Neural progenitor cell (in vitro differentiated cells): ENCODE measurements at regions not wholly inside any gene's neighbourhood (a gene's known extent, or its start where the extent isn't known, plus 50 kb on each side); places are given as distances from the start of the nearest gene placed in this dataset.

Source experiments
- DNase-seq: peaks from one replicate; pipeline ENCODE4 v3.0.0-alpha.2; 2016; ENCODE audit warnings: low spot score
- H2AFZ ChIP-seq: fragments of 200-600 bp; sonication (generic); replicated peaks from 2 replicates; pipeline ENCODE4 v1.6.1; 2016; ENCODE audit warnings: antibody characterized with exemption
- H3F3A ChIP-seq: fragments of 200-600 bp; sonication (generic); 2 replicates; pipeline ENCODE4 v1.6.1; 2016; ENCODE audit warnings: antibody characterized with exemption, low read depth
- H3K27ac ChIP-seq: fragments of 200-600 bp; sonication (generic); 2 replicates; pipeline ENCODE4 v1.5.1; 2016; ENCODE audit warnings: mild to moderate bottlenecking
- H3K27me3 ChIP-seq: fragments of 200-600 bp; sonication (generic); 2 replicates; pipeline ENCODE4 v1.6.1; 2016; ENCODE audit warnings: mild to moderate bottlenecking, moderate library complexity
- H3K36me3 ChIP-seq: fragments of 200-600 bp; sonication (generic); 2 replicates; pipeline ENCODE4 v1.5.1; 2016
- H3K4me1 ChIP-seq: fragments of 200-600 bp; sonication (generic); 2 replicates; pipeline ENCODE4 v1.6.1; 2016; ENCODE audit warnings: mixed run types
- H3K4me2 ChIP-seq: fragments of 200-600 bp; sonication (generic); 2 replicates; pipeline ENCODE4 v1.6.1; 2016
- H3K4me3 ChIP-seq: fragments of 200-600 bp; sonication (generic); 2 replicates; pipeline ENCODE4 v1.5.1; 2016
- H3K79me2 ChIP-seq: fragments of 200-600 bp; sonication (generic); 2 replicates; pipeline ENCODE4 v1.6.1; 2016; ENCODE audit warnings: low read depth
- H3K9ac ChIP-seq: fragments of 200-600 bp; sonication (generic); 2 replicates; pipeline ENCODE4 v1.6.1; 2016
- H3K9me3 ChIP-seq: fragments of 200-600 bp; sonication (generic); 2 replicates; pipeline ENCODE4 v1.5.1; 2016; ENCODE audit warnings: low read depth
- H4K20me1 ChIP-seq: fragments of 200-600 bp; sonication (generic); 2 replicates; pipeline ENCODE4 v1.6.1; 2016; ENCODE audit warnings: low read depth
- H3K27ac Mint-ChIP-seq: 3 replicates; pipeline ENCODE4 v1.8.0; 2021; ENCODE audit warnings: mixed read lengths
- H3K27me3 Mint-ChIP-seq: 2 replicates; pipeline ENCODE4 v1.8.0; 2022; ENCODE audit warnings: low read depth, mild to moderate bottlenecking, inconsistent platforms, moderate library complexity, mixed read lengths; ENCODE audit not compliant: insufficient read depth
- H3K36me3 Mint-ChIP-seq: 3 replicates; pipeline ENCODE4 v1.8.0; 2021; ENCODE audit warnings: mixed read lengths
- H3K4me1 Mint-ChIP-seq: 3 replicates; pipeline ENCODE4 v1.8.0; 2021; ENCODE audit warnings: mixed read lengths
- H3K4me3 Mint-ChIP-seq: 3 replicates; pipeline ENCODE4 v1.8.0; 2021; ENCODE audit warnings: mild to moderate bottlenecking, moderate library complexity, mixed read lengths
- H3K9me3 Mint-ChIP-seq: 3 replicates; pipeline ENCODE4 v1.8.0; 2020; ENCODE audit warnings: mixed read lengths
- EZH2 ChIP-seq: fragments of 200-600 bp; sonication (generic); IDR thresholded peaks from 2 replicates; pipeline ENCODE4 v1.6.1; 2017; ENCODE audit warnings: antibody characterized with exemption, mild to moderate bottlenecking, moderate library complexity
- EZH2phosphoT487 ChIP-seq: fragments of 200-600 bp; sonication (generic); IDR thresholded peaks from 2 replicates; pipeline ENCODE4 v1.6.1; 2017; ENCODE audit warnings: antibody characterized with exemption
- TF ChIP-seq, protein P1 (sequence below): fragments of 200-600 bp; sonication (generic); IDR thresholded peaks from 2 replicates; pipeline ENCODE4 v1.5.1; 2017; ENCODE audit warnings: antibody characterized with exemption, mild to moderate bottlenecking

- Mint-ChIP-seq H3K4me1 (peaks cover 24% of the 10 kb centered on the region), H3K36me3 (no peaks in the 10 kb centered on the region), H3K9me3 (no peaks in the 10 kb centered on the region), H3K27me3 (peaks cover 13% of the 10 kb centered on the region), H3K27ac (peak overlapping the region; percentile 95), H3K4me3 (peak overlapping the region; percentile 35)
- Histone ChIP-seq H3K79me2 (no peaks in the 10 kb centered on the region), H3K9me3 (no peaks in the 10 kb centered on the region), H3K4me3 (peak overlapping the region; percentile 19), H3K4me1 (peaks cover 18% of the 10 kb centered on the region), H3K27me3 (no peaks in the 10 kb centered on the region), H3K27ac (no peak overlapping the region), H3K9ac (no peak overlapping the region), H4K20me1 (no peaks in the 10 kb centered on the region), H2AFZ (peak overlapping the region; percentile 60), H3K4me2 (peak overlapping the region; percentile 67), H3F3A (peaks cover 8% of the 10 kb centered on the region), H3K36me3 (no peaks in the 10 kb centered on the region)
- peak; percentile 82 for DNase-seq
- TF ChIP-seq EZH2 (no peak), EZH2phosphoT487 (no peak)
- TF ChIP-seq, protein P1, sequence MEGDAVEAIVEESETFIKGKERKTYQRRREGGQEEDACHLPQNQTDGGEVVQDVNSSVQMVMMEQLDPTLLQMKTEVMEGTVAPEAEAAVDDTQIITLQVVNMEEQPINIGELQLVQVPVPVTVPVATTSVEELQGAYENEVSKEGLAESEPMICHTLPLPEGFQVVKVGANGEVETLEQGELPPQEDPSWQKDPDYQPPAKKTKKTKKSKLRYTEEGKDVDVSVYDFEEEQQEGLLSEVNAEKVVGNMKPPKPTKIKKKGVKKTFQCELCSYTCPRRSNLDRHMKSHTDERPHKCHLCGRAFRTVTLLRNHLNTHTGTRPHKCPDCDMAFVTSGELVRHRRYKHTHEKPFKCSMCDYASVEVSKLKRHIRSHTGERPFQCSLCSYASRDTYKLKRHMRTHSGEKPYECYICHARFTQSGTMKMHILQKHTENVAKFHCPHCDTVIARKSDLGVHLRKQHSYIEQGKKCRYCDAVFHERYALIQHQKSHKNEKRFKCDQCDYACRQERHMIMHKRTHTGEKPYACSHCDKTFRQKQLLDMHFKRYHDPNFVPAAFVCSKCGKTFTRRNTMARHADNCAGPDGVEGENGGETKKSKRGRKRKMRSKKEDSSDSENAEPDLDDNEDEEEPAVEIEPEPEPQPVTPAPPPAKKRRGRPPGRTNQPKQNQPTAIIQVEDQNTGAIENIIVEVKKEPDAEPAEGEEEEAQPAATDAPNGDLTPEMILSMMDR: no peak
Observed at GRCh38 chr22:49334449-49334789, 493.3 kb downstream of the BRD1 start.

DNA sequence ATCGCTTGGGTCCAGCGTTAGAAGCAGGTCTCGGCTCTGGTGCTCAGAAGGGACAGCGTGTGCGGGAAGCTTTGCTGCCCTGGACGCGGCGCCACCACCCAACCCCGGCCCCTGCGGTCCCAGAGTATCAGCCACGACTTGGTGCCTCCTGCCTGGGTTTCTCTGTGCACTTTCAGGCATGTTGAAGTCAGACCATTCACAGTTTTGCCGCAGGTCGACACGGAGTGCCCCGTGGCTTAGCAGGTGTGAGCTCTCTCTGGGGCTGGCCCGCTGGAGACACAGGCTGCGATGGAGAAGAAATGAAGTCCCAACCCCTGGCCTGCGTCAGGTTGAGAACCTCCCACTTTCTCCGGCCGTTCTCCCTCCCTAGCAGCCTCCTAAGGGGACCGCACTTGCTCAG is 494.5 kb downstream of the BRD1 start:
- no peaks in the 10 kb centered on the region for H3K27me3 ChIP-seq
- no peaks in the 10 kb centered on the region for H3K9me3 ChIP-seq

DNA sequence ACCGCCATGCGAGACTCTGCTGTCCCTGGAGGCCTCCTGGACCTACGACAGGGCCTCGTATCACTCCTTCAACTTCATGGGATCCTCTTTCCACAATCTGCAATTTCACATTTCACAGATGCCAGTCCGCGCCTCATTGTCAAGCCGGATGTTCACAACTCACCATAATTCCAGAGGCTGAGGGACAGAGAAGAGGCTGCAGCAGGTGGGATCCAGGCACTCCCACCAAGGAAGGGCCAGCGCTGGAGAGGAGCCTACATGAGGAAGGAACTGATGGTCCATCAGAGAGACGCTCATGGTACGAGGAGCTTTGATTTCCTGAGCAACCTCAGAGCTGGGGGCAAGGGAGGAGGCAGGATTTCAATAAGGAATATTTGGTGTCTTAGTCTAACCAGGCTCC is 495.0 kb downstream of the BRD1 start:
- Histone ChIP-seq H3K79me2 (no peaks in the 10 kb centered on the region), H3K4me2 (no peak overlapping the region), H3K4me1 (peaks cover 18% of the 10 kb centered on the region), H2AFZ (no peak overlapping the region), H3K36me3 (no peaks in the 10 kb centered on the region), H3K9me3 (no peaks in the 10 kb centered on the region), H3F3A (peaks cover 8% of the 10 kb centered on the region), H3K27me3 (no peaks in the 10 kb centered on the region), H3K27ac (no peak overlapping the region), H3K9ac (no peak overlapping the region), H4K20me1 (no peaks in the 10 kb centered on the region), H3K4me3 (no peak overlapping the region)
- TF ChIP-seq, protein P1: no peak
- TF ChIP-seq EZH2phosphoT487 (no peak), EZH2 (no peak)
- peaks cover 24% of the 10 kb centered on the region for H3K4me1 Mint-ChIP-seq
- H3K9me3 Mint-ChIP-seq: peaks cover 6% of the 10 kb centered on the region
- no peaks in the 10 kb centered on the region for H3K36me3 Mint-ChIP-seq
- H3K4me3 Mint-ChIP-seq: peak overlapping the region; percentile 53
- DNase-seq: no peak
- peaks cover 17% of the 10 kb centered on the region for H3K27me3 Mint-ChIP-seq
- H3K27ac Mint-ChIP-seq: peak overlapping the region; percentile 86

More for the DNA sequence above, 494.5 kb downstream of the BRD1 start:
- Mint-ChIP-seq H3K27ac (no peak overlapping the region), H3K4me1 (peaks cover 24% of the 10 kb centered on the region), H3K9me3 (peaks cover 5% of the 10 kb centered on the region), H3K4me3 (no peak overlapping the region), H3K27me3 (peaks cover 15% of the 10 kb centered on the region), H3K36me3 (no peaks in the 10 kb centered on the region)
- no peaks in the 10 kb centered on the region for H3K36me3 ChIP-seq
- peaks cover 18% of the 10 kb centered on the region for H3K4me1 ChIP-seq
- H3K4me2 ChIP-seq: no peak overlapping the region
- no peak overlapping the region for H2AFZ ChIP-seq
- no peak overlapping the region for H3K4me3 ChIP-seq
- no peak overlapping the region for H3K9ac ChIP-seq
- no peak for DNase-seq
- TF ChIP-seq EZH2: no peak
- TF ChIP-seq, protein P1: no peak
- TF ChIP-seq EZH2phosphoT487: no peak
- peaks cover 8% of the 10 kb centered on the region for H3F3A ChIP-seq
- no peaks in the 10 kb centered on the region for H4K20me1 ChIP-seq
- no peaks in the 10 kb centered on the region for H3K79me2 ChIP-seq
- H3K27ac ChIP-seq: no peak overlapping the region
